H1 (cell line): ENCODE measurements at regions not wholly inside any gene's neighbourhood (a gene's known extent, or its start where the extent isn't known, plus 50 kb on each side); places are given as distances from the start of the nearest gene placed in this dataset.

ENCODE experiments used
- CTCF ChIA-PET: fragments of 300-600 bp; sonication (Branson Sonifier 250); formaldehyde crosslinking; loops from one replicate; lab custom pipeline; 2021; ENCODE audit not compliant: partially characterized antibody; lab: Charles Lee
- POLR2A ChIA-PET: fragments of 300-600 bp; sonication (Branson Sonifier 250); formaldehyde crosslinking; loops from one replicate; lab custom pipeline; 2021; ENCODE audit warnings: inconsistent platforms; ENCODE audit not compliant: partially characterized antibody; lab: Charles Lee
- DNase-seq, 2 experiments: peaks; one replicate each; pipeline versions ENCODE4 v3.0.0 to v3.0.0-alpha.2; 2010 to 2022; ENCODE audit warnings: low spot score in 2 of 2, low read depth in 1 of 2, mixed read lengths in 1 of 2
- FAIRE-seq: peaks from 2 replicates; lab custom pipeline; 2011; peaks lifted over from hg19 to GRCh38; lab: Jason Lieb, UNC
- H2AFZ ChIP-seq: 2 replicates; pipeline ENCODE4 v1.8.1; 2012; ENCODE audit warnings: low read length, inconsistent platforms
- H2AK5ac ChIP-seq: 2 replicates; pipeline ENCODE4 v1.6.1; 2013; ENCODE audit warnings: low read depth, low read length
- H2BK120ac ChIP-seq: replicated peaks from 2 replicates; pipeline ENCODE3; 2013; ENCODE audit warnings: low read depth, low read length, inconsistent platforms
- H2BK12ac ChIP-seq: 2 replicates; pipeline ENCODE4 v1.6.1; 2013; ENCODE audit warnings: low read depth, low read length
- H2BK15ac ChIP-seq: 2 replicates; pipeline ENCODE4 v1.6.1; 2013; ENCODE audit warnings: low read length
- H2BK20ac ChIP-seq: 2 replicates; pipeline ENCODE4 v1.6.1; 2013; ENCODE audit warnings: low read length
- H2BK5ac ChIP-seq: 2 replicates; pipeline ENCODE4 v1.6.1; 2013; ENCODE audit warnings: low read depth, low read length
- H3K14ac ChIP-seq: 2 replicates; pipeline ENCODE4 v1.6.1; 2013; ENCODE audit warnings: inconsistent platforms; ENCODE audit not compliant: insufficient read length
- H3K18ac ChIP-seq: 2 replicates; pipeline ENCODE4 v1.6.1; 2013; ENCODE audit warnings: low read length; ENCODE audit errors: extremely low read depth
- H3K23ac ChIP-seq: 2 replicates; pipeline ENCODE4 v1.6.1; 2013; ENCODE audit warnings: inconsistent platforms; ENCODE audit not compliant: insufficient read length
- H3K23me2 ChIP-seq: 2 replicates; pipeline ENCODE4 v1.6.1; 2013; ENCODE audit warnings: low read depth, low read length
- H3K27ac ChIP-seq: 2 replicates; pipeline ENCODE4 v1.6.1; 2011; ENCODE audit warnings: low read depth, low read length, inconsistent platforms
- H3K27me3 ChIP-seq, 4 experiments: replicated peaks in 1 of 4; 1 replicate in 1 of 4; 2 replicates in 3 of 4; pipeline versions ENCODE4 v1.6.1 to v1.8.1; 2011 to 2013; ENCODE audit warnings: low read length in 3 of 4, mild to moderate bottlenecking in 3 of 4, inconsistent platforms in 2 of 4, mixed read lengths in 2 of 4, moderate library complexity in 1 of 4; ENCODE audit not compliant: control insufficient read depth in 3 of 4, insufficient read depth in 3 of 4; ENCODE audit errors: extremely low read depth in 1 of 4
- H3K36me3 ChIP-seq, 4 experiments: 2 replicates each; pipeline versions ENCODE4 v1.6.1 to v1.8.1; 2011 to 2013; ENCODE audit warnings: mild to moderate bottlenecking in 4 of 4, low read length in 3 of 4, moderate library complexity in 2 of 4, control low read depth in 1 of 4, inconsistent platforms in 1 of 4; ENCODE audit not compliant: insufficient read depth in 4 of 4, control insufficient read depth in 2 of 4
- H3K4ac ChIP-seq: replicated peaks from 2 replicates; pipeline ENCODE3; 2013; ENCODE audit warnings: low read length, low read depth, mixed read lengths, inconsistent platforms; ENCODE audit not compliant: insufficient read length
- H3K4me1 ChIP-seq, 4 experiments: replicated peaks in 1 of 4; 1 replicate in 1 of 4; 2 replicates in 3 of 4; pipeline versions ENCODE4 v1.6.1 to v1.8.1; 2011 to 2013; ENCODE audit warnings: low read length in 3 of 4, inconsistent platforms in 2 of 4, mixed read lengths in 1 of 4; ENCODE audit not compliant: insufficient read depth in 4 of 4, control insufficient read depth in 3 of 4
- H3K4me2 ChIP-seq, 2 experiments: 2 replicates each; pipeline versions ENCODE4 v1.6.1 to v1.8.1; 2011 to 2013; ENCODE audit warnings: low read depth in 2 of 2, low read length in 2 of 2, control low read depth in 1 of 2, inconsistent platforms in 1 of 2, mild to moderate bottlenecking in 1 of 2; ENCODE audit not compliant: insufficient read depth in 1 of 2
- H3K4me3 ChIP-seq, 4 experiments: fragments of 200-600, 300-600 bp in 1 of 4; sonication (generic), shearing (Covaris generic), sonication (Bioruptor Twin) in 1 of 4; 2 replicates each; pipeline versions ENCODE4 v1.5.1 to v1.8.1; 2011 to 2016; ENCODE audit warnings: low read length in 4 of 4, low read depth in 3 of 4, control low read depth in 2 of 4, inconsistent platforms in 2 of 4, mild to moderate bottlenecking in 2 of 4, mixed read lengths in 1 of 4, moderate library complexity in 1 of 4; ENCODE audit not compliant: insufficient read depth in 2 of 4; ENCODE audit errors: extremely low read depth in 1 of 4
- H3K56ac ChIP-seq: replicated peaks from 2 replicates; pipeline ENCODE3; 2013; ENCODE audit warnings: low read depth, mild to moderate bottlenecking, mixed read lengths, low read length, inconsistent platforms; ENCODE audit not compliant: insufficient read length
- H3K79me1 ChIP-seq: 2 replicates; pipeline ENCODE4 v1.6.1; 2013; ENCODE audit warnings: low read depth, low read length, control low read depth
- H3K79me2 ChIP-seq, 2 experiments: 2 replicates each; pipeline versions ENCODE4 v1.6.1 to v1.8.1; 2012 to 2013; ENCODE audit warnings: low read length in 2 of 2, mild to moderate bottlenecking in 2 of 2, inconsistent platforms in 1 of 2; ENCODE audit not compliant: insufficient read depth in 2 of 2, control insufficient read depth in 1 of 2
- H3K9ac ChIP-seq, 4 experiments: replicated peaks in 1 of 4; 1 replicate in 1 of 4; 2 replicates in 3 of 4; pipeline versions ENCODE4 v1.6.1 to v1.8.1; 2011 to 2013; ENCODE audit warnings: low read depth in 3 of 4, low read length in 3 of 4, control low read depth in 2 of 4, mild to moderate bottlenecking in 2 of 4, moderate library complexity in 2 of 4, inconsistent platforms in 1 of 4; ENCODE audit errors: extremely low read depth in 1 of 4
- H3K9me3 ChIP-seq, 2 experiments: 2 replicates each; pipeline versions ENCODE4 v1.6.1 to v1.8.1; 2012 to 2013; ENCODE audit warnings: mild to moderate bottlenecking in 2 of 2, moderate library complexity in 2 of 2, control low read depth in 1 of 2, inconsistent platforms in 1 of 2, low read depth in 1 of 2, low read length in 1 of 2, mixed read lengths in 1 of 2; ENCODE audit not compliant: insufficient read depth in 2 of 2
- H4K20me1 ChIP-seq, 2 experiments: replicated peaks in 1 of 2; 2 replicates each; pipeline versions ENCODE3 to v1.8.1; 2011 to 2013; ENCODE audit warnings: inconsistent platforms in 2 of 2, low read length in 2 of 2, mild to moderate bottlenecking in 1 of 2; ENCODE audit not compliant: insufficient read depth in 2 of 2, control insufficient read depth in 1 of 2
- H4K5ac ChIP-seq: 2 replicates; pipeline ENCODE4 v1.6.1; 2013; ENCODE audit warnings: low read length, low read depth, mixed read lengths, inconsistent platforms; ENCODE audit not compliant: insufficient read length
- H4K8ac ChIP-seq: 2 replicates; pipeline ENCODE4 v1.8.0; 2013; ENCODE audit warnings: mild to moderate bottlenecking, moderate library complexity, low read length, inconsistent platforms; ENCODE audit not compliant: insufficient read depth; ENCODE audit errors: extremely low read depth
- H4K91ac ChIP-seq: replicated peaks from 2 replicates; pipeline ENCODE3; 2013; ENCODE audit warnings: low read length, mixed read lengths, inconsistent platforms; ENCODE audit not compliant: insufficient read length
- ASH2L ChIP-seq: fragments of 200-600, 300-600 bp; sonication (generic); IDR thresholded peaks from one replicate; pipeline ENCODE4 v1.7.1; 2017; ENCODE audit warnings: low read length
- CTBP2 ChIP-seq: IDR thresholded peaks from 2 replicates; pipeline ENCODE4 v1.7.0; 2011; ENCODE audit warnings: borderline replicate concordance, mild to moderate bottlenecking, moderate library complexity, mixed read lengths, low read length; ENCODE audit not compliant: insufficient read depth, insufficient read length
- EGR1 ChIP-seq: IDR thresholded peaks from 2 replicates; pipeline ENCODE4 v1.6.1; 2011; ENCODE audit warnings: low read depth, low read length, borderline replicate concordance
- PHF8 ChIP-seq: fragments of 200-600 bp; sonication (generic); conservative IDR thresholded peaks from 2 replicates; pipeline ENCODE4 v1.7.1; 2012; ENCODE audit warnings: low read depth, mild to moderate bottlenecking, inconsistent platforms, low read length, moderate library complexity
- POLR2A ChIP-seq, 2 experiments: IDR thresholded peaks; 1 replicate in 1 of 2; 2 replicates in 1 of 2; pipeline ENCODE4 v1.6.1; 2011; ENCODE audit warnings: low read depth in 2 of 2, low read length in 2 of 2, mild to moderate bottlenecking in 2 of 2; ENCODE audit errors: control extremely low read depth in 1 of 2
- POU5F1 ChIP-seq: IDR thresholded peaks from 2 replicates; pipeline ENCODE4 v1.6.1; 2011; ENCODE audit warnings: low read depth, mild to moderate bottlenecking, low read length, moderate library complexity
- RFX5 ChIP-seq: IDR thresholded peaks from 2 replicates; pipeline ENCODE4 v1.6.1; 2011; ENCODE audit warnings: low read depth, low read length, improper control_type of control experiment, borderline replicate concordance
- RNF2 ChIP-seq: fragments of 200-900, 300-1000 bp; sonication (generic); IDR thresholded peaks from 2 replicates; pipeline ENCODE4 v1.7.1; 2016; ENCODE audit warnings: borderline replicate concordance, low read depth, mild to moderate bottlenecking, antibody characterized with exemption, low read length; ENCODE audit not compliant: poor library complexity, severe bottlenecking; ENCODE audit errors: missing control alignments
- SAP30 ChIP-seq: fragments of 300-600 bp; sonication (generic); IDR thresholded peaks from 2 replicates; pipeline ENCODE4 v1.7.1; 2012; ENCODE audit warnings: low read length, moderate library complexity, mild to moderate bottlenecking, inconsistent platforms; ENCODE audit not compliant: insufficient read depth, insufficient replicate concordance
- SIRT6 ChIP-seq: IDR thresholded peaks from one replicate; pipeline ENCODE4 v1.7.1; 2012; ENCODE audit warnings: low read length, inconsistent platforms
- WGBS, 2 experiments: shearing (Covaris generic) in 1 of 2; methylation state at CpG; one replicate each; pipeline versions ENCODE4 v1.1.6 to v1.1.7; 2013 to 2015; ENCODE audit warnings: low lambda C conversion rate in 2 of 2, mixed read lengths in 2 of 2, inconsistent platforms in 1 of 2, low coverage in 1 of 2, missing lambda C conversion rate in 1 of 2; ENCODE audit not compliant: insufficient replicate concordance in 2 of 2, insufficient coverage in 1 of 2, insufficient read length in 1 of 2; ENCODE audit errors: extremely low coverage in 1 of 2, missing lambda C conversion rate in 1 of 2; 5-methylcytosine and 5-hydroxymethylcytosine counted together
- TF ChIP-seq, protein P1 (sequence below): IDR thresholded peaks from 2 replicates; pipeline ENCODE4 v1.6.1; 2012; ENCODE audit warnings: inconsistent platforms

DNA sequence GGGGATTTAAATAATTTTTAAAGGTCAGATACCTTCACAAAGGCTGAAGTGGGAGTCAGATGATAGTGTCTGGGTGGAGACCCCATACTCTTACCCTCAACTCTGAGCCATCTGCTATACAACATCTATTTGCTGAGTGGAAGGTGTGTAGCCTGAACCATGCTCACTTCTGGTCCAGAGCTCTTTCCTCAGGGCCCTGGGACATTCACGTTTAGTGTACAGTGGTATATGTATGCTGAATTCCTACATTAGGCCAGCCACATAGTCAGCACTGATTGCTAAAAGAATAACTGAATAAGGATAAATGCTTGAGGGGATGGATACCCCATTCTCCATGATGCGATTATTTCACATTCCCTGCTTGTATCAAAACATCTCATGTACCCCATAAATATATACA lies 107.3 kb downstream of the KIF26A start:
- Histone ChIP-seq H3K4ac (no peak overlapping the region), H2BK5ac (no peak overlapping the region), H3K4me2 (no peak overlapping the region), H3K56ac (no peak overlapping the region), H3K4me1 (no peaks in the 10 kb centered on the region; a peak in 2 of 7 replicates), H2BK12ac (no peak overlapping the region), H3K14ac (no peak overlapping the region), H3K9ac (no peak overlapping the region), H4K20me1 (no peaks in the 10 kb centered on the region), H4K91ac (no peak overlapping the region), H2BK15ac (no peak overlapping the region), H2BK20ac (no peak overlapping the region), H4K8ac (no peak overlapping the region), H3K23me2 (no peaks in the 10 kb centered on the region), H3K9me3 (peaks cover 12 to 18% of the 10 kb centered on the region in 2 experiments; a peak in 3 of 4 replicates), H2AFZ (no peak overlapping the region), H2BK120ac (no peak overlapping the region), H3K18ac (no peak overlapping the region), H3K27ac (no peak overlapping the region), H3K27me3 (no peaks in the 10 kb centered on the region), H3K36me3 (no peaks in the 10 kb centered on the region), H4K5ac (no peak overlapping the region), H3K79me2 (no peaks in the 10 kb centered on the region), H3K4me3 (no peak overlapping the region), H3K79me1 (no peaks in the 10 kb centered on the region), H2AK5ac (no peak overlapping the region), H3K23ac (no peak overlapping the region)
- CTCF ChIA-PET, result interaction anchor here (0.8 kb wide), 1 partner anchor 20 kb away, joined by 3 read pairs; no protein-coding TSS in a partner anchor
- WGBS, 2 experiments, result 91% methylated on average over 2 of the region's 2 CpGs; no CpG with 5 or more reads in 1 of the 2 experiments
- DNase-seq, result no peak
- no peak for TF ChIP-seq CTBP2
- TF ChIP-seq RFX5, result no peak
- TF ChIP-seq SAP30, result no peak
- TF ChIP-seq POLR2A (IDR thresholded peaks at IDR 0.05; ENCODE audit: control extremely low read depth in 1 of 2, low read depth in 2 of 2, low read length in 2 of 2), result no peak
- TF ChIP-seq, protein P1, sequence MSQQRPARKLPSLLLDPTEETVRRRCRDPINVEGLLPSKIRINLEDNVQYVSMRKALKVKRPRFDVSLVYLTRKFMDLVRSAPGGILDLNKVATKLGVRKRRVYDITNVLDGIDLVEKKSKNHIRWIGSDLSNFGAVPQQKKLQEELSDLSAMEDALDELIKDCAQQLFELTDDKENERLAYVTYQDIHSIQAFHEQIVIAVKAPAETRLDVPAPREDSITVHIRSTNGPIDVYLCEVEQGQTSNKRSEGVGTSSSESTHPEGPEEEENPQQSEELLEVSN, result no peak
- TF ChIP-seq PHF8, result no peak
- TF ChIP-seq POU5F1, result no peak
- no peak for TF ChIP-seq ASH2L
- TF ChIP-seq EGR1, result no peak
- TF ChIP-seq RNF2, result no peak
- no peak for TF ChIP-seq SIRT6
- no peak for FAIRE-seq
- POLR2A ChIA-PET, result no interaction called here
